SJSA1 (cell line): ENCODE measurements at regions not wholly inside any gene's neighbourhood (a gene's known extent, or its start where the extent isn't known, plus 50 kb on each side); places are given as distances from the start of the nearest gene placed in this dataset.
A peak's percentile ranks its signal among the peaks of the same experiment; 100 is the strongest.

Experiments used
- DNase-seq, 2 experiments: peaks; one replicate each; pipeline ENCODE4 v3.0.0-alpha.2; 2015 to 2020; ENCODE audit warnings: low spot score in 2 of 2, low read depth in 1 of 2
- H3K27ac ChIP-seq: fragments of 250-450 bp; sonication (Bioruptor Pico); 2 replicates; pipeline ENCODE4 v1.5.1; 2020; ENCODE audit warnings: mild to moderate bottlenecking, moderate library complexity
- H3K27me3 ChIP-seq: fragments of 250-450 bp; sonication (Bioruptor Pico); replicated peaks from 2 replicates; pipeline ENCODE4 v1.5.1; 2020; ENCODE audit warnings: mild to moderate bottlenecking, moderate library complexity
- H3K36me3 ChIP-seq: fragments of 250-450 bp; sonication (Bioruptor Pico); 2 replicates; pipeline ENCODE4 v1.5.1; 2020; ENCODE audit warnings: mild to moderate bottlenecking
- H3K4me1 ChIP-seq: fragments of 250-450 bp; sonication (Bioruptor Pico); replicated peaks from 2 replicates; pipeline ENCODE4 v1.6.1; 2021; ENCODE audit warnings: mild to moderate bottlenecking
- H3K4me3 ChIP-seq: fragments of 250-450 bp; sonication (Bioruptor Pico); 2 replicates; pipeline ENCODE4 v1.5.1; 2020; ENCODE audit warnings: mild to moderate bottlenecking
- H3K9me3 ChIP-seq: fragments of 250-450 bp; sonication (Bioruptor Pico); replicated peaks from 2 replicates; pipeline ENCODE4 v1.5.1; 2020; ENCODE audit warnings: mild to moderate bottlenecking

- 0 out of 2 replicates have a peak, but pooled peaks cover 5% of the 10 kb centered on the region for H3K4me1 ChIP-seq
- H3K9me3 ChIP-seq: no peaks in the 10 kb centered on the region
- no peaks in the 10 kb centered on the region for H3K27me3 ChIP-seq
- no peak for DNase-seq
- H3K4me3 ChIP-seq: no peak overlapping the region
- no peaks in the 10 kb centered on the region for H3K36me3 ChIP-seq
- H3K27ac ChIP-seq: no peak overlapping the region
These were observed 51.3 kb upstream of the PFKP start for GRCh38 chr10:3016016-3016415.

- no peaks in the 10 kb centered on the region for H3K9me3 ChIP-seq
- 0 out of 2 replicates have a peak, but pooled peaks cover 5% of the 10 kb centered on the region for H3K4me1 ChIP-seq
- no peak overlapping the region for H3K27ac ChIP-seq
- H3K27me3 ChIP-seq: no peaks in the 10 kb centered on the region
- H3K36me3 ChIP-seq: no peaks in the 10 kb centered on the region
- DNase-seq: no peak
- no peak overlapping the region for H3K4me3 ChIP-seq
These were observed 52.4 kb upstream of the PFKP start for GRCh38 chr10:3014968-3015367.

DNA sequence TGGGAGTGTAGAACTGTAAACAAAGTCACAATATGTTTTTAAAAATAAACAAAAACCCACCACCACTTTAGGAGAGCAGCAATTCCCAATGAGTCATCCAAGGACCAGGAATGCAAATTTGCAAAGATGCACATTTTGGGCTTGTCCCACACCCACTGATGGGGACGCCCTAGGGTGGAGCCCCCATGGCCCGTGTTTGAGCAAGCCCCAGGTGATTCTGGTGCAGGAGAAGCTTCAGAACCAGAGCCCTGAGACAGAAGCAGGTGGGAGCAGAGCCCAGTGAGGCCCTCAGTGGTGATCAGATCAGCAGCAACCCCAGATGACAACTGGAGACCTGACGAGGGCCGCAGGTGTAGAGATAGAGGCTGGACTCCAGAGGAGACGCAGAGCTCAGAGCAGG, 55.1 kb upstream of the PFKP start:
- no peak overlapping the region for H3K4me3 ChIP-seq
- no peaks in the 10 kb centered on the region for H3K36me3 ChIP-seq
- H3K4me1 ChIP-seq: peaks cover 23% of the 10 kb centered on the region
- no peaks in the 10 kb centered on the region for H3K9me3 ChIP-seq
- H3K27ac ChIP-seq: no peak overlapping the region
- DNase-seq: no peak
- H3K27me3 ChIP-seq: no peaks in the 10 kb centered on the region

- H3K9me3 ChIP-seq: no peaks in the 10 kb centered on the region
- peaks cover 23% of the 10 kb centered on the region for H3K4me1 ChIP-seq
- no peaks in the 10 kb centered on the region for H3K27me3 ChIP-seq
- DNase-seq: no peak
- no peak overlapping the region for H3K27ac ChIP-seq
- H3K4me3 ChIP-seq: no peak overlapping the region
- H3K36me3 ChIP-seq: no peaks in the 10 kb centered on the region
These were observed 56.4 kb upstream of the PFKP start for GRCh38 chr10:3010816-3011460.

GRCh38 chr10:3010334-3010733, 57.0 kb upstream of the PFKP start:
- H3K9me3 ChIP-seq: no peaks in the 10 kb centered on the region
- no peak overlapping the region for H3K4me3 ChIP-seq
- H3K27me3 ChIP-seq: no peaks in the 10 kb centered on the region
- peaks cover 23% of the 10 kb centered on the region for H3K4me1 ChIP-seq
- no peak overlapping the region for H3K27ac ChIP-seq
- DNase-seq: no peak
- H3K36me3 ChIP-seq: no peaks in the 10 kb centered on the region

- no peak for DNase-seq
- H3K9me3 ChIP-seq: no peaks in the 10 kb centered on the region
- no peaks in the 10 kb centered on the region for H3K36me3 ChIP-seq
- H3K4me3 ChIP-seq: no peak overlapping the region
- H3K27me3 ChIP-seq: no peaks in the 10 kb centered on the region
- H3K4me1 ChIP-seq: peaks cover 18% of the 10 kb centered on the region
- no peak overlapping the region for H3K27ac ChIP-seq
These were observed 58.0 kb upstream of the PFKP start for GRCh38 chr10:3009341-3009740.

DNA sequence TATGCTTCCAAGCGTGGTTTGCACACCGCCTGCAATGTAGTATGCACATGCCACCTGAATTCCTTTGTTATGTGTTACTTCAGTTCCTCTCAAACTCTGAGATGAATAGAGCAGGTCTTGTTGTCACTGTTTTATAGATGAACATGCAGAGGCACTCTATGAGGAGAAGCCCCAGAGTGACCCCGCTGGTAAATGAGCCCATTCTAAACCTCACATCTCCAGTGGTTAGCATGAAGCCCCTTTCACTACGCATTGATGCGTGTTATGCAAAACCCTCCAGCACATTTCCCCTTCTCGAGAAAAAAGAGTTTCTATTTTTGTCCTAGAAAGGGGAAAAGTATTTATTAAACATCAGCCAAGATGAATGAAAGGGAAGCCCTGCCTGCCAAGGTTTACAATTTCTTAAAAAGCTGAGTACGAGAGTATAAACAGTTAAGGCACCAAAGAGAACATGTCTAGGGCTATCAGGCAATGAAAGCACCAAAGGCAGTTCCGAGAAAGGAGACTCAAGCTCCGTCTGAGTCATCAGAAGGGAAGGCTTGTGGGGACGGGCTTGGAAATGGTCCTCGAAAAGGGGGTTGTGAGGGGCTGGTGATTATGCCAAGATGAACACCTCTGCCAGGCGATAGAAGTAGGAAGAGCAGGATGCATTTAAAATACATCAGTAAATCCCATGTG, 58.7 kb upstream of the PFKP start:
- H3K9me3 ChIP-seq: no peaks in the 10 kb centered on the region
- no peak overlapping the region for H3K4me3 ChIP-seq
- peaks cover 18% of the 10 kb centered on the region for H3K4me1 ChIP-seq
- no peak overlapping the region for H3K27ac ChIP-seq
- no peaks in the 10 kb centered on the region for H3K36me3 ChIP-seq
- DNase-seq: peak in 1 of 2 experiments; percentile 37
- no peaks in the 10 kb centered on the region for H3K27me3 ChIP-seq

GRCh38 chr10:3006607-3007006, 60.7 kb upstream of the PFKP start:
- no peaks in the 10 kb centered on the region for H3K9me3 ChIP-seq
- H3K4me1 ChIP-seq: peaks cover 32% of the 10 kb centered on the region
- no peak overlapping the region for H3K4me3 ChIP-seq
- no peaks in the 10 kb centered on the region for H3K27me3 ChIP-seq
- H3K36me3 ChIP-seq: no peaks in the 10 kb centered on the region
- H3K27ac ChIP-seq: no peak overlapping the region
- DNase-seq: no peak

GRCh38 chr10:3006093-3006492, 61.3 kb upstream of the PFKP start:
- no peaks in the 10 kb centered on the region for H3K9me3 ChIP-seq
- H3K27me3 ChIP-seq: no peaks in the 10 kb centered on the region
- H3K27ac ChIP-seq: no peak overlapping the region
- H3K4me1 ChIP-seq: peaks cover 32% of the 10 kb centered on the region
- no peak overlapping the region for H3K4me3 ChIP-seq
- no peak for DNase-seq
- H3K36me3 ChIP-seq: no peaks in the 10 kb centered on the region

- peak; percentile 47 to 52 for DNase-seq
- no peaks in the 10 kb centered on the region for H3K36me3 ChIP-seq
- peaks cover 23% of the 10 kb centered on the region for H3K4me1 ChIP-seq
- no peaks in the 10 kb centered on the region for H3K27me3 ChIP-seq
- no peak overlapping the region for H3K27ac ChIP-seq
- no peaks in the 10 kb centered on the region for H3K9me3 ChIP-seq
- H3K4me3 ChIP-seq: no peak overlapping the region
These were observed 65.0 kb upstream of the PFKP start for GRCh38 chr10:3002304-3002703.

GRCh38 chr10:3000048-3000447, 67.3 kb upstream of the PFKP start:
- no peaks in the 10 kb centered on the region for H3K27me3 ChIP-seq
- H3K36me3 ChIP-seq: no peaks in the 10 kb centered on the region
- no peak overlapping the region for H3K27ac ChIP-seq
- no peak overlapping the region for H3K4me3 ChIP-seq
- H3K9me3 ChIP-seq: no peaks in the 10 kb centered on the region
- H3K4me1 ChIP-seq: peaks cover 24% of the 10 kb centered on the region
- DNase-seq: no peak

DNA sequence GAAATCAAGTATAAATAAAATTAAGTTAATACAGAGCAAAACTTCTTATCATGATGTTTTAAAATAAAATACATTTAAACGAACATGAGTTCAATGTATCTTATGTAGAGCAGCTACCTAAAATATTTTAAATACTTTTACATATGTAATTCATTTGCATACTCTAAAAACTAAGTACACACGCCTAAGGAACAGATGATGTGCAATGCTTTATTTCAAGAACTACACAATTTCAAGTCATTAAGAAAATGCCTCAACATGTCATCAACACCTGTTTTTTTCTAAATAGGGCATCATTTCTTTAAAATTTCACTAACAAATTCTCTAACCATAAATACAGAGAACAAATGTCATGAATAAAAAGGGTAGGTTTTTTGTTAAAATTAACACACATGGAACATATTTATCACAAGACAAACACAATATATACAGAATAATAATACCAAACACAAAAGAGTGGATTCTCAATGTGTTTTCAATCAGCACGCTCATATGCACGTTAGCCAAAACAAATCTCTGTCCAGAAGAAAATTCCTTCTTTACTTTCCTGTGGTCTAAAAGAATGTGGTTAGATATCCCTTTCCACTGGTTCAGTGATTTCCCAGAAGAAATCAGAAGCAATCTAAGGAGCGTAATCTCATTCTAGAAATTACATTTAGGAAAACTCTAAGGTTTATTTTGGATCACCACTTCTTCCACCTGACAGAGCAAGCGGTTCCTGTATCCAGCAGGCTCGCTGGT, 73.0 kb upstream of the PFKP start:
- no peak overlapping the region for H3K4me3 ChIP-seq
- no peaks in the 10 kb centered on the region for H3K27me3 ChIP-seq
- H3K4me1 ChIP-seq: peaks cover 17% of the 10 kb centered on the region
- no peak overlapping the region for H3K27ac ChIP-seq
- peak in 1 of 2 experiments; percentile 57 for DNase-seq
- H3K36me3 ChIP-seq: no peaks in the 10 kb centered on the region
- no peaks in the 10 kb centered on the region for H3K9me3 ChIP-seq

- no peak overlapping the region for H3K4me3 ChIP-seq
- peaks cover 17% of the 10 kb centered on the region for H3K4me1 ChIP-seq
- H3K9me3 ChIP-seq: no peaks in the 10 kb centered on the region
- H3K36me3 ChIP-seq: no peaks in the 10 kb centered on the region
- no peak overlapping the region for H3K27ac ChIP-seq
- DNase-seq: no peak
- no peaks in the 10 kb centered on the region for H3K27me3 ChIP-seq
These were observed 73.7 kb upstream of the PFKP start for GRCh38 chr10:2993636-2994035.
